ENCODE measurements at regions not wholly inside any gene's neighbourhood (a gene's known extent, or its start where the extent isn't known, plus 50 kb on each side); places are given as distances from the start of the nearest gene placed in this dataset.

- no peak for DNase-seq
- intact Hi-C loops (cut with DNase I) = no loop called here
These were observed 423.0 kb downstream of the IRS1 start for GRCh38 chr2:226376516-226377180.

GRCh38 chr2:226366920-226367319, 432.7 kb downstream of the IRS1 start:
- DNase-seq = no peak
- intact Hi-C loops (cut with DNase I) = no loop called here

GRCh38 chr2:226364217-226364616, 435.4 kb downstream of the IRS1 start:
- DNase-seq = no peak
- intact Hi-C loops (cut with DNase I) = no loop called here

- intact Hi-C loops (cut with DNase I) = no loop called here
These were observed 436.6 kb downstream of the IRS1 start for GRCh38 chr2:226362980-226363379.

DNA sequence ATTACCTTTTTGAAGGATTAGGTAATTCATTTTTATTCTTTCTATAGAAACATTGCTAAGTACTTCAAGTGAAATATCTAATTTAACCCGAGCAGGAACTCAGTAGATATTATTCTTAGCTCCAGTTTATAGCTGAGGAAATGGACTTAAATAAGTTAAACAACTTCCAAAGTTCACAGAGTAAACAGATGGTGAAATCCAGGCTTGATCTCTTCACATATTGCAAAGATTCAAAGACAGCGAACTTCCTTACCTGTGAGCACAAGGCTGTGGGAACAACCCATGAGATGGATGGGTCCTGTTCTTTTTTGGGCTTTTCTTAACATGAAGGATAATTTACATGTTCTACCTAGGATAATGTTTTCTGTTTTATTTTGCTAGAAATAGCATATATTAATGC, 439.0 kb downstream of the IRS1 start:
- no peak for DNase-seq
- intact Hi-C loops (cut with DNase I) = no loop called here

More at GRCh38 chr2:226362980-226363379, 436.6 kb downstream of the IRS1 start:
- DNase-seq = no peak

GRCh38 chr2:226358688-226359087, 440.9 kb downstream of the IRS1 start:
- intact Hi-C loops (cut with DNase I) = no loop called here
- no peak for DNase-seq

- intact Hi-C loops (cut with DNase I) = no loop called here
These were observed 441.8 kb downstream of the IRS1 start for GRCh38 chr2:226357816-226358215.

GRCh38 chr2:226355600-226355999, 444.0 kb downstream of the IRS1 start:
- no peak for DNase-seq
- intact Hi-C loops (cut with DNase I) = no loop called here

More at GRCh38 chr2:226357816-226358215, 441.8 kb downstream of the IRS1 start:
- no peak for DNase-seq

- intact Hi-C loops (cut with DNase I) = no loop called here
- DNase-seq = no peak
These were observed 445.2 kb downstream of the IRS1 start for GRCh38 chr2:226354434-226354833.

- intact Hi-C loops (cut with DNase I) = no loop called here
- DNase-seq = no peak
These were observed 446.6 kb downstream of the IRS1 start for GRCh38 chr2:226352941-226353560.

- DNase-seq = no peak
- intact Hi-C loops (cut with DNase I) = no loop called here
These were observed 447.9 kb downstream of the IRS1 start for GRCh38 chr2:226351711-226352110.

DNA sequence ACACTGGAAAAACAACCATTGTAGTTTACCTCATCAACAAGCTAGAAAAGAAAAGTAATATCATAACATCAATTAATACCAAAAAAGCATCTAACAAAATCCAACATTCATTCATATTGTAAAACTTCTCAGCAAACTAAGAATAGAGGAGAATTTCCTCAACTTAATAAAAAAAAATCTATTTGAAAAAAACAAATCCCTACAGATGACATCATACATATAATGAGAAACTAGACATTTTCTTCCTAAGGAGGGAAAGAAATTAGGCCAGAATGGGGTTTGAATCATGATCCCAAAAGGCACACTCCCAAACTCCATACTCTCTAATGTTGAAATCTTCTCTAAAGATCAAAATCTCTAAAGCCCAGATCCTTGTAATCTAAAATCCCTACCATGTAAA, 460.0 kb downstream of the IRS1 start:
- DNase-seq = no peak
- intact Hi-C loops (cut with DNase I) = no loop called here

- intact Hi-C loops (cut with DNase I) = no loop called here
- DNase-seq = no peak
These were observed 460.8 kb downstream of the IRS1 start for GRCh38 chr2:226338825-226339224.

DNA sequence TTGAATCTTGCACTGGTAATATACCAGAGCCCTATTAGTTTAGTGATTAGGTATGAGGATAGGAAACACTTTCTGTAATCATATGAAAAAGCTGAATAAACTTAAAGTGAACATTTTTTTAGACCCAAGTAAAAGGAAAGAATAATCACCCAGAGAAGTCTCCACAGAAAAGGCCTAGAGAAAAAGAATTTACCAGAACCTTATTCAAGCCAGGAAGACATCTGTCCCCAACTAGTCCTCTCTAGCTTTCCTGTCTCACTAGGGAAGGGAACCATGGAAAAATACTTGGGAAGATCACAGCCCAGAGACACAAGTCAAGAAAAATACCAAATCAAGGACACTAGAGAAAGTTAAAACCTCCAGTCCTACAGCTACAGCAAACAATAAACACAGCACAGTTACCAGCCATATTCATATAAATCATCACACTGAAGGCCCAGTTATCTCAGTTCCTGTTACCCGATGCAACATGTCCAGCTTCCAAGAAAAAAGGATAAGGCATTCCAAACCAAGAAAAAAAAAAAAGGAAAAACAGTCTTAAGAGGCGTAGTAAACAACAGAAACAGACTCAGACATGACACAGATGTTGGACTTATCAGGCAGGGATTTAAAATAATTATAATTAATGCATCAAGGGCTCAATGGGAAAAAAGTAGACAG, 461.5 kb downstream of the IRS1 start:
- DNase-seq = no peak
- intact Hi-C loops (cut with DNase I) = no loop called here

GRCh38 chr2:226336283-226336682, 463.3 kb downstream of the IRS1 start:
- intact Hi-C loops (cut with DNase I) = no loop called here
- DNase-seq = no peak

- no peak for DNase-seq
- intact Hi-C loops (cut with DNase I) = no loop called here
These were observed 464.5 kb downstream of the IRS1 start for GRCh38 chr2:226334981-226335720.

- intact Hi-C loops (cut with DNase I) = no loop called here
These were observed 466.2 kb downstream of the IRS1 start for GRCh38 chr2:226333388-226333787.

DNA sequence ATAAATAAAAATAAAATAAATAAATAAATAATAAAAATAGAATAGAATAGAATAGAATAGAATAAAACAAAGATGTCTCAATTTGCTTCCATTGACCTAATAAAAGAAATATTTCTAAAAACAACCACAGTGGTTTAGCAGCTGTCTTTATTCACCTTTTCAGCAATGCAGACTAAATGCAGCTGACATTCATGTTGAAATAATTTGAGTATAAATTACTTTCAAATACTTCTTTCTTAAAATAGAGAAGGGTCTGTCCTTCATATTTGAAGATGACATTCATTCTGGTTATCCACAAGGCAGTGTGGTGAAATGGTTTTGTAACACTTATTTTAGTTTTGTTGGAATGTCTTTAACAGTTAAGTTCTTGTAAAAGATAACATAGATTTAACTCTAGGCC, 469.4 kb downstream of the IRS1 start:
- intact Hi-C loops (cut with DNase I) = no loop called here
- DNase-seq = no peak

More at GRCh38 chr2:226333388-226333787, 466.2 kb downstream of the IRS1 start:
- no peak for DNase-seq

- DNase-seq = no peak
- intact Hi-C loops (cut with DNase I) = no loop called here
These were observed 470.4 kb downstream of the IRS1 start for GRCh38 chr2:226329180-226329579.

- intact Hi-C loops (cut with DNase I) = no loop called here
- DNase-seq = no peak
These were observed 471.8 kb downstream of the IRS1 start for GRCh38 chr2:226327830-226328229.

Data from head of caudate nucleus (tissue), 42 donors.